ENCODE measurements at regions not wholly inside any gene's neighbourhood (a gene's known extent, or its start where the extent isn't known, plus 50 kb on each side); places are given as distances from the start of the nearest gene placed in this dataset.

DNA sequence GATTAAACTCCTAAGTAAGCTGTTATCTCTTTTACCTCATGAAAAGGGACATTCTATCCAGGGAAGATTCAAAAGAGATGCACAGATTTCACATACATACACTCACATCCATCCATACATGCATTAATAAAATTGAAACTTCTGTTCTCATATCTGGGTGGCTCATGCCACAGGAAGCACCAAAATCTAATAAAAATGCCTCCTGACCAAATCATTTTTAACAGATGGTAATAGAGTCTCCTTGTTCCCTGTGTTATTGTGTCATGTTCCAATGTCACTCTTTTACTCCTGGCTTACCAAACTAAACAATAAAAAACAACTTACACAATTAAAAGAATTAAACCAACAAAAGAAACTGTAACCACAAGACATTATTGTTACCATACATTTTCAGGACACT lies 742.1 kb upstream of the MANEA start:
- TF ChIP-seq, protein P1, sequence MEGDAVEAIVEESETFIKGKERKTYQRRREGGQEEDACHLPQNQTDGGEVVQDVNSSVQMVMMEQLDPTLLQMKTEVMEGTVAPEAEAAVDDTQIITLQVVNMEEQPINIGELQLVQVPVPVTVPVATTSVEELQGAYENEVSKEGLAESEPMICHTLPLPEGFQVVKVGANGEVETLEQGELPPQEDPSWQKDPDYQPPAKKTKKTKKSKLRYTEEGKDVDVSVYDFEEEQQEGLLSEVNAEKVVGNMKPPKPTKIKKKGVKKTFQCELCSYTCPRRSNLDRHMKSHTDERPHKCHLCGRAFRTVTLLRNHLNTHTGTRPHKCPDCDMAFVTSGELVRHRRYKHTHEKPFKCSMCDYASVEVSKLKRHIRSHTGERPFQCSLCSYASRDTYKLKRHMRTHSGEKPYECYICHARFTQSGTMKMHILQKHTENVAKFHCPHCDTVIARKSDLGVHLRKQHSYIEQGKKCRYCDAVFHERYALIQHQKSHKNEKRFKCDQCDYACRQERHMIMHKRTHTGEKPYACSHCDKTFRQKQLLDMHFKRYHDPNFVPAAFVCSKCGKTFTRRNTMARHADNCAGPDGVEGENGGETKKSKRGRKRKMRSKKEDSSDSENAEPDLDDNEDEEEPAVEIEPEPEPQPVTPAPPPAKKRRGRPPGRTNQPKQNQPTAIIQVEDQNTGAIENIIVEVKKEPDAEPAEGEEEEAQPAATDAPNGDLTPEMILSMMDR (IDR thresholded peaks at IDR 0.05) = no peak
- TF ChIP-seq EZH2 (IDR thresholded peaks at IDR 0.05; ENCODE audit: borderline replicate concordance, insufficient read depth, low read depth, low read length, poor library complexity, severe bottlenecking) = no peak

Data from B cell (primary cell).